Duodenal mucosa (tissue), 2 donors: ENCODE measurements at regions not wholly inside any gene's neighbourhood (a gene's known extent, or its start where the extent isn't known, plus 50 kb on each side); places are given as distances from the start of the nearest gene placed in this dataset.

ENCODE experiments used
- H3K27ac ChIP-seq: one replicate; pipeline ENCODE4 v1.7.0; 2013; ENCODE audit warnings: low read depth, low read length
- H3K27me3 ChIP-seq, 2 donors: one replicate each; pipeline ENCODE4 v1.7.0; 2013; ENCODE audit warnings: low read length in 2 of 2, control low read depth in 1 of 2; ENCODE audit not compliant: insufficient read depth in 2 of 2, control insufficient read depth in 1 of 2
- H3K36me3 ChIP-seq, 2 donors: one replicate each; pipeline ENCODE4 v1.7.0; 2013; ENCODE audit warnings: low read length in 2 of 2, control low read depth in 1 of 2; ENCODE audit not compliant: insufficient read depth in 2 of 2, control insufficient read depth in 1 of 2
- H3K4me1 ChIP-seq, 2 donors: one replicate each; pipeline ENCODE4 v1.7.0; 2013; ENCODE audit warnings: low read length in 2 of 2, control low read depth in 1 of 2; ENCODE audit not compliant: insufficient read depth in 2 of 2, control insufficient read depth in 1 of 2
- H3K4me3 ChIP-seq, 2 donors: one replicate each; pipeline ENCODE4 v1.7.0; 2013; ENCODE audit warnings: low read length in 2 of 2, low read depth in 1 of 2
- H3K9ac ChIP-seq, 2 donors: one replicate each; pipeline ENCODE4 v1.7.0; 2013; ENCODE audit warnings: low read length in 2 of 2, low read depth in 1 of 2
- H3K9me3 ChIP-seq, 2 donors: one replicate each; pipeline ENCODE4 v1.7.0; 2013; ENCODE audit warnings: low read length in 2 of 2, control low read depth in 1 of 2; ENCODE audit not compliant: control insufficient read depth in 1 of 2

- no peaks in the 10 kb centered on the region for H3K36me3 ChIP-seq
- H3K27me3 ChIP-seq, result no peaks in the 10 kb centered on the region
- H3K4me1 ChIP-seq, result no peaks in the 10 kb centered on the region
- H3K9ac ChIP-seq, result no peak overlapping the region
- no peak overlapping the region for H3K4me3 ChIP-seq
- H3K9me3 ChIP-seq, result no peaks in the 10 kb centered on the region
- no peak overlapping the region for H3K27ac ChIP-seq
Measured at GRCh38 chr13:44017756-44018309, 138.1 kb downstream of the LACC1 start.

- H3K9ac ChIP-seq, result no peak overlapping the region
- no peak overlapping the region for H3K27ac ChIP-seq
- H3K36me3 ChIP-seq, result no peaks in the 10 kb centered on the region
- H3K4me3 ChIP-seq, result no peak overlapping the region
- H3K27me3 ChIP-seq, result no peaks in the 10 kb centered on the region
- no peaks in the 10 kb centered on the region for H3K4me1 ChIP-seq
- H3K9me3 ChIP-seq, result no peaks in the 10 kb centered on the region
Measured at GRCh38 chr13:44019651-44020050, 139.9 kb downstream of the LACC1 start.

- Histone ChIP-seq H3K36me3 (no peaks in the 10 kb centered on the region), H3K4me3 (no peak overlapping the region), H3K9ac (no peak overlapping the region), H3K27me3 (no peaks in the 10 kb centered on the region), H3K4me1 (no peaks in the 10 kb centered on the region), H3K27ac (no peak overlapping the region), H3K9me3 (no peaks in the 10 kb centered on the region)
Measured at GRCh38 chr13:44021422-44021821, 141.7 kb downstream of the LACC1 start.

- Histone ChIP-seq H3K27ac (no peak overlapping the region), H3K4me3 (no peak overlapping the region), H3K4me1 (no peaks in the 10 kb centered on the region)
Measured at GRCh38 chr13:44022196-44022595, 142.5 kb downstream of the LACC1 start.

GRCh38 chr13:44024167-44024845, 144.6 kb downstream of the LACC1 start:
- H3K9ac ChIP-seq, result no peak overlapping the region
- no peaks in the 10 kb centered on the region for H3K4me1 ChIP-seq
- no peaks in the 10 kb centered on the region for H3K27me3 ChIP-seq
- H3K27ac ChIP-seq, result no peak overlapping the region
- no peak overlapping the region for H3K4me3 ChIP-seq
- no peaks in the 10 kb centered on the region for H3K9me3 ChIP-seq
- no peaks in the 10 kb centered on the region for H3K36me3 ChIP-seq

More at GRCh38 chr13:44022196-44022595, 142.5 kb downstream of the LACC1 start:
- H3K9ac ChIP-seq, result no peak overlapping the region
- H3K9me3 ChIP-seq, result no peaks in the 10 kb centered on the region
- H3K27me3 ChIP-seq, result no peaks in the 10 kb centered on the region
- H3K36me3 ChIP-seq, result no peaks in the 10 kb centered on the region

GRCh38 chr13:44024846-44025195, 145.1 kb downstream of the LACC1 start:
- Histone ChIP-seq H3K4me1 (no peaks in the 10 kb centered on the region), H3K9me3 (no peaks in the 10 kb centered on the region), H3K9ac (no peak overlapping the region), H3K4me3 (no peak overlapping the region), H3K27me3 (no peaks in the 10 kb centered on the region), H3K36me3 (no peaks in the 10 kb centered on the region), H3K27ac (no peak overlapping the region)

GRCh38 chr13:44026194-44026593, 146.5 kb downstream of the LACC1 start:
- Histone ChIP-seq H3K27ac (no peak overlapping the region), H3K4me1 (no peaks in the 10 kb centered on the region), H3K4me3 (no peak overlapping the region), H3K36me3 (no peaks in the 10 kb centered on the region), H3K9ac (no peak overlapping the region), H3K27me3 (no peaks in the 10 kb centered on the region), H3K9me3 (no peaks in the 10 kb centered on the region)

- H3K4me1 ChIP-seq, result no peaks in the 10 kb centered on the region
- no peak overlapping the region for H3K27ac ChIP-seq
- H3K9me3 ChIP-seq, result no peaks in the 10 kb centered on the region
- H3K36me3 ChIP-seq, result no peaks in the 10 kb centered on the region
- no peaks in the 10 kb centered on the region for H3K27me3 ChIP-seq
- H3K9ac ChIP-seq, result no peak overlapping the region
- no peak overlapping the region for H3K4me3 ChIP-seq
Measured at GRCh38 chr13:44028734-44029133, 149.0 kb downstream of the LACC1 start.

- Histone ChIP-seq H3K4me1 (no peaks in the 10 kb centered on the region), H3K36me3 (no peaks in the 10 kb centered on the region), H3K9me3 (no peaks in the 10 kb centered on the region), H3K27me3 (no peaks in the 10 kb centered on the region), H3K4me3 (no peak overlapping the region), H3K9ac (no peak overlapping the region), H3K27ac (no peak overlapping the region)
Measured at GRCh38 chr13:44030615-44031014, 150.9 kb downstream of the LACC1 start.

GRCh38 chr13:44031555-44031954, 151.9 kb downstream of the LACC1 start:
- H3K4me3 ChIP-seq, result no peak overlapping the region
- no peaks in the 10 kb centered on the region for H3K27me3 ChIP-seq
- no peaks in the 10 kb centered on the region for H3K9me3 ChIP-seq
- H3K27ac ChIP-seq, result no peak overlapping the region
- no peak overlapping the region for H3K9ac ChIP-seq
- H3K4me1 ChIP-seq, result no peaks in the 10 kb centered on the region
- no peaks in the 10 kb centered on the region for H3K36me3 ChIP-seq
